Sciatic nerve (tissue), 2 donors: ENCODE measurements at regions not wholly inside any gene's neighbourhood (a gene's known extent, or its start where the extent isn't known, plus 50 kb on each side); places are given as distances from the start of the nearest gene placed in this dataset.
A peak's percentile ranks its signal among the peaks of the same experiment; 100 is the strongest.

Source experiments
- ATAC-seq: fragments of 200-7000 bp; cut with Tn5 transposase; one replicate; pipeline ENCODE4 v1.9.1; 2020; ENCODE audit warnings: mild to moderate bottlenecking, moderate library complexity
- DNase-seq: peaks from one replicate; pipeline ENCODE4 v3.0.0-alpha.2; 2020; ENCODE audit warnings: low spot score
- intact Hi-C: fragments of 100-400 bp; cut with DNase I; formaldehyde crosslinking; loops from one replicate; pipeline ENCODE4 v1.14.2; 2022
- donor health status: DM: no; HTN: no; CAD: no.
- donor health status: DM: no; HTN: no; CAD: no.

DNA sequence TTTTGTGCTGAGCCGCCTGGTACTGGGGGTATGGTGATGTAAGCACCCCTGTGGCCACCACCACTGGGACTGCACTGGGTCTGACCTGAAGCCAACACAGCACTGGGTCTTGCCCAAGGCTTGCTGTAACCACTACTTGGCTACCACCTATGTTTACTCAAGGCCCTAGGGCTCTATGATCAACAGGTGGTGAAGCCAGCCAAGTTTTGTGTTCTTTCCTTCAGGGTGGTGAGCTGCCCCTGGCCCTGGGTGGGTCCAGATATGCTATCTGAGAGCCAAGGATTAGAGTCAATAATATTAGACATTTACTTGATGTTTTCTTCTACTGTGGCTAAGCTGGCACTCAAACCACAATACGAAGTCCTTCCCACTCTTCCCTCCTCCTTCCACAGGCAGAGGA lies 55.1 kb upstream of the PAGE4 start:
- ATAC-seq (no peak), DNase-seq (no peak)
- intact Hi-C loops: no loop called here

DNA sequence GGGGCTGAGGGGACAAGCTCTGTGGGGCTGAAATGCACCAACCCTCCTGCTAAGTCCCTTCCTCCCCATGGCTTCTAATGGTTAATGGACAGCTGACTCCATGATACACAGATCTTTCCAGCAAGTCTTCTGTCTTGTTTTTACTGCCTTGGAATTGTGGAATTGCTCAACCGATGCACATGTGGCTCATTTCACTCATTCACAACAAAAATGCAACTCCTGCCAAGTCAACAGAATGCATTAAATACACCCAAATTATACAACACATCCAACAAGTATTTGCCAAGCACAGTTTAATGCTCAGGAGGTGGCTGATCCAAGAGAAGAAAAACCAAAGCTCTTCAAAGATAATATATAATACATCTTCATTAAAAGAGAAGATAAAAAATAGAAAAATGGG lies 61.9 kb upstream of the PAGE4 start:
- ATAC-seq: no peak
- no peak for DNase-seq
- intact Hi-C loops: no loop called here

DNA sequence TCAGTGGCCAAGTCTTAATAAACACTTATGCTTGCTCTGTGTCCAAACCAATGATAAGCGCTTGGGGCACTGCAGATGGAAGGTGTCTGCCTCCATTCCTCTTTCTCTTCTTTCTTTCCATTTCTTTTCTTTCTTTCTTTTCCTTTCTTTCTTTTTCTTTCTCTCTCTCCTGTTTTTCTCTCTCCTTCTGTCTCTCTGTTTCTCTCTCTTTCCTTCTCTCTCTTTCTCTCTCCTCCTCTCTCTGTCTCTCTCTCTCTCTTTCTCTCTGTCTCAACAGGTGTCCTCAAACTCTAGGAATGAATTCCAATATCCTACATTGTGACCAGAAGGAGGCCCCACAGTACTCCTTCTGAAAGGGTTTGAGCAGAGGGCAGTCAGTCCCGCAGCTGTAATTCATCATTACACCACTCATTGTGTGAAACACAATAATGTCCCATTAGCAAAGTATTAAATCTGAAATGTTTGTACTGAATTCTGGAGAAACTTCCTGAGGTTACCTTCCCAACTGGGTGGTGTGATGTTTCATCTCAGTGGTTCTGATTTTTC lies 66.5 kb upstream of the PAGE1 start:
- intact Hi-C loops: no loop called here

DNA sequence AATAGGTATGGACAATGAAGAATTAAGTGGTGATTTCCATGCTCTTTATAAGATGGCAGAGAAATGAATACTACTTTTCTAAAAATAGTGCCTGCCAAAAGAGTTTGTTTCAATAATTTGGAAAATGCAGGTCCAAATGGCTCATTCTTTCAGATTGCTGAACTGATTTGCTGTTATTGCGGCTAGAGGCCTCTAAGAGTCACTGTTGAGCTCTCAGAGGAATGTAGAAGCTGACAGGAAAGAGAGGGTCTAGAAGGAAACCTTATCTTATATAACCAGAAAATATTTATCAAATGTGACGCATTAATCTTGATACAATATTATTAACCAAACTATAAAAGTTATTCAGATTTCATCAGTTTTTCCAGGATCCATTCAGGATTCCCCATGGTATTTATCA lies 65.7 kb upstream of the PAGE1 start:
- no peak for ATAC-seq
- intact Hi-C loops: no loop called here

More for the DNA sequence above, 66.5 kb upstream of the PAGE1 start:
- DNase-seq (no peak), ATAC-seq (no peak)

DNA sequence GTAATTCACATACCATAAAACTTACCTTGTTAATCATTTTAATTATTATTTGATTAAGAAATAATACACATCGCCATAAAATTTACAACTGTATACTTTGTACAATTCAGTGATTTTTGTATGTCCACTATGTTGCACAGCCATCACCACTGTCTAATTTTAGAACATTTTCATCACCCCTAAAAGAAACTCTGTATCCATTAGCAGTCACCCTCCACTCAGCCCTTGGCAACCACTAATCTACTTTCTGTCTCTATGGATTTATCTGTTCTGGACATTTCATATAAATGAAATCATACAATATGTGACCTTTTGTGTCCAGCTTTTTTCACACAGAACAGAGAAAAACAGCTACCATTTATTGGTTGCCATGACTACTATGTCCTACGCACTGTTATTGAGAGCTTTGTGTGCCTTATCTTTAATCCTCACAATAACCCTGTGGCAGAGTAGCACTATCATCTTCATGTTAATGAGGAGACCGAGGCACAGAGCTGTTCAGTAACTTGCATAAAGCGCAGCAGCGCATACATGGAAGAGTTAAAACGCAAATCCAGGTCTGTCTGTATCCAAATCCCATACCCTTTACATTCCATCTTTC lies 64.6 kb upstream of the PAGE1 start:
- intact Hi-C loops: no loop called here
- ATAC-seq (no peak), DNase-seq (no peak)

More for the DNA sequence above, 65.7 kb upstream of the PAGE1 start:
- DNase-seq: no peak

DNA sequence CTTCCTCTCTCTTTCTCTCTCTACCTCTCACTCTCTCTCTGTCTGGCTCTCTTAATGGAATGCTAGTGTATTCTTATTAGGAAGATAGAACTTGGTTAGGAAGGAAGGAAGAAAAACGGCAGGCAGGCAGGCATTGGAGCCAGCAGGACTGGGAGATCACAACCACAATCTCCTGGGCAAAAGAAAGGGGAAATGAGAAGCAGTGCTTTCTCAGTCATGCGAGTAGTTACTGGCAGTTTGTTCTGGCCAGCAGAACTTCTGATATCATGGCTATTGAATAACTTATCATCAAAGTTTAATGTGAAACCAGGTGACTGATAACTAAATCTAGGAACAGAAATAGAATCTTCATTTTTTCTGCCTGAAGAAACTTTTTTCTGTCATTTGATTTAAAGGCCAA lies 60.9 kb upstream of the PAGE1 start:
- DNase-seq (no peak), ATAC-seq (no peak)
- intact Hi-C loops: no loop called here

DNA sequence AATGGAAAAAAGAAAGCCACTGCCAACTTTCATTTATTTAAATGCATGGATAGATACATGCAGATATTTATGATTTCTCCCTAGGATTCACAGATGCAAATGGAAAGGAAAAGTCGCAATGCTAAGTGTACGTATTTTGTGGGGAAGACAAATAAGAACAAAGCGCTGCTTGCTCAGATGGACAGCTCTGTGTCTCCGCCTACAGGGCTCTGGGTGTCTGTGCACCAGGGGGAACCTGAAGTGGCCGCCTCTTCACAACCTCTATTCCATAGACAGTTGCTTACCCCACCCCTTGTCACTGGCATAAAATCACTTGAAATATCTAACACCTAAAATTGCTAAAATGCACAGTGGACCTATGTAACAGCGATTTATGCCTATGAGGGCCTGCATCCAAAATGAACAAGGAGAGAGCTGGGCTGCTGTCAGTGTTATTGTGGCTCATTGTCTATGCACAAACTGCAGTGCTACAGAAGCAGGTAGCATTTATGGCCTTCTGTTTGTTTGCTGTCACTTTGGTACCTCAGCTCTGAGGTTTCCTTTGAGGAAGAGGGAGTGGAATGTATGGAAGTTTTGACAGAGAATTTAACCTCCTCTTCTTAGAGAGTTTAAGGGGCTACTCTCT lies 58.6 kb upstream of the PAGE1 start:
- peak; percentile 49 for ATAC-seq
- no peak for DNase-seq
- intact Hi-C loops: no loop called here

DNA sequence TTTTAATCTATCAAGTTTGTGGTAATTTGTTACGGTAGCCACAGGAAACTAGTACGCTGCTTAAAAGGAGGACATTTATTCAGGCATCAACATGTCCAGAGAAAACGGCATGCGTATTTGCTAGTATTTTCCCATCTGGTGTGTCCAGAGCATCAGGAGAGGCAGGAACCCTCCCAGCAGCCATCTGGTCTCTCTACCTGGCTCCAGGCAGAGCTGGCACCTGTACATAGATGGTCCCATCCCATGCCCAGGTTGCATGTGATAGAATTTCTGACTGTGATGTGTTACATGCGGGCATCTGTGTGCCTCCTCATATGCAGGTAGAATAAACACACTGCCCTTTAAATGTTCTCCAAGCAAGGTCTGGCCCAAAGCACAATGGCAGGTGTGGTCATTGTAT lies 57.9 kb upstream of the PAGE1 start:
- ATAC-seq (no peak), DNase-seq (no peak)
- intact Hi-C loops: no loop called here

DNA sequence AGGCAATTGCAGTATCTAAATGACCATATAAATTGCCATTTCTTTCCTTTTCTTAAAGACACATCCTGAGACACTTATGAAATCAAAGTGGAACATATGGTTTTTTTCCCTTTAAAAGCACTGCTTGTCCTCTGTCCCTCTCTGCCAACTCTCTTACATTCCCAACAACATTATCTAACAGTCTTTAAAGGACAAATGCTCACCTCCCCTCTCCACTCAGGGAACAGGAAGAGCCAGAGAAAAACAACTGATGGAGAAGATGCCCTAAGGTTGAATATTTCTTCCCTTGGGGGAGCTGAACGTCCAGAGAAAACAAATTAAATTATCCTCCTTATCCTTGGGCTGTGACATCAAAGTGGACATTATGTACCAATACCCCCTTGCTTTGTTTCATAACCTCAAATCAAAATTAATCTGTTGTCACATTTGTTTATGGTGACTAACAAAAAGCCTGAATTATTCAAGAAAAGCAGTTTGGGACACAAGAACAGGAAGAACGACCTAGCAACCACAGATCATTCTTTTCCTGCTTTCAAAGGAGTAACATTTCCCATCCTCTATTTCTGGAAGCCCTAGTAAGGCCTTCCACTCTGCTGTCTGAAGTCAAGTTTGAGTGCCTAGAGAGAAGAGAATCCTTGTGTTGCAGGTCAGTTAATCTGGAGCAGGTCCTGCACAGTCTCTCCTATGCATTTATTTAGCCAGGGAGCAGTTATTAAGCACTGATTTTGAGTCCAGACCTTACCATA lies 52.6 kb upstream of the PAGE1 start:
- DNase-seq (no peak), ATAC-seq (no peak)
- intact Hi-C loops: no loop called here

DNA sequence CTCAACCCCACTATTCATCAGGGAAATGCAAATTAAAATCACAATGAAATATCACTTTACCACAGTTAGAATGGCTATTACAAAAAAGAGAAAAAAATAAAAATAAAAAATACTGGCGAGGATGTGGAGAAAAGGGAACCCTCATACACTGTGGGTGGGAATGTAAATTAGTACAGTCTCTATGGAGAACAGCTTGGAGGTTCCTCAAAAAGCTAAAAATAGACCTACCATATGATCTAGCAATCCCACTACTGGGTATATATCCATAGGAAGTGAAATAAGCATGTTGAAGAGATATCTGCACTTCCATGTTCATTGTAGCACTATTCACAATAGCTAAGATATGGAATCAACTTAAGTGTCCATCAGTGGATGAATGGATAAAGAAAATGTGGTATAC lies 50.5 kb upstream of the PAGE1 start:
- ATAC-seq (no peak), DNase-seq (no peak)
- intact Hi-C loops: no loop called here
